CD4-positive, alpha-beta T cell treated with Interleukin-1 beta for 1 hour (primary cell): ENCODE measurements at regions not wholly inside any gene's neighbourhood (a gene's known extent, or its start where the extent isn't known, plus 50 kb on each side); places are given as distances from the start of the nearest gene placed in this dataset.
"Not testable (repeated sequence)": the region's sequence is repeated elsewhere in the genome, so short reads cannot be mapped to it uniquely, and the experiment has no call there.

Source experiments
- DNase-seq, 2 donors: peaks; one replicate each; pipeline ENCODE4 v3.0.0-alpha.2; 2020 to 2022

GRCh38 chr3:144645300-144645699, 673.7 kb downstream of the DIPK2A start:
- no peak for DNase-seq

GRCh38 chr3:144650380-144650779, 678.8 kb downstream of the DIPK2A start:
- DNase-seq = no peak

- no peak for DNase-seq
Observed at GRCh38 chr3:144652573-144652972, 681.0 kb downstream of the DIPK2A start.

GRCh38 chr3:144655423-144655822, 683.8 kb downstream of the DIPK2A start:
- DNase-seq = no peak

GRCh38 chr3:144660186-144660585, 688.6 kb downstream of the DIPK2A start:
- no peak for DNase-seq

GRCh38 chr3:144662729-144663128, 691.1 kb downstream of the DIPK2A start:
- DNase-seq = no peak

- no peak for DNase-seq
Observed at GRCh38 chr3:144663456-144664436, 692.1 kb downstream of the DIPK2A start.

GRCh38 chr3:144665567-144666053, 694.0 kb downstream of the DIPK2A start:
- DNase-seq = no peak

GRCh38 chr3:144670571-144670970, 698.9 kb downstream of the DIPK2A start:
- no peak for DNase-seq

- DNase-seq = no peak
Observed at GRCh38 chr3:144677103-144677502, 705.5 kb downstream of the DIPK2A start.

- DNase-seq = no peak
Observed at GRCh38 chr3:144683065-144683464, 711.4 kb downstream of the DIPK2A start.

- DNase-seq = no peak
Observed at GRCh38 chr3:144687862-144688261, 716.2 kb downstream of the DIPK2A start.

GRCh38 chr3:144692488-144692887, 720.9 kb downstream of the DIPK2A start:
- no peak for DNase-seq

GRCh38 chr3:144708437-144708836, 736.8 kb downstream of the DIPK2A start:
- no peak for DNase-seq

GRCh38 chr3:144737281-144737680, 765.7 kb downstream of the DIPK2A start:
- DNase-seq = no peak

- no peak for DNase-seq
Observed at GRCh38 chr3:144743225-144743668, 771.6 kb downstream of the DIPK2A start.

- no peak for DNase-seq
Observed at GRCh38 chr3:144744473-144744872, 772.9 kb downstream of the DIPK2A start.

GRCh38 chr3:144746631-144747030, 775.0 kb downstream of the DIPK2A start:
- DNase-seq = no peak

GRCh38 chr3:144749536-144750253, 778.1 kb downstream of the DIPK2A start:
- DNase-seq = not testable (repeated sequence)

- no peak for DNase-seq
Observed at GRCh38 chr3:144754076-144754783, 782.6 kb downstream of the DIPK2A start.

GRCh38 chr3:144756704-144757440, 785.2 kb downstream of the DIPK2A start:
- no peak for DNase-seq

- DNase-seq = no peak
Observed at GRCh38 chr3:144760831-144761230, 789.2 kb downstream of the DIPK2A start.
